ENCODE measurements at regions not wholly inside any gene's neighbourhood (a gene's known extent, or its start where the extent isn't known, plus 50 kb on each side); places are given as distances from the start of the nearest gene placed in this dataset.

DNA sequence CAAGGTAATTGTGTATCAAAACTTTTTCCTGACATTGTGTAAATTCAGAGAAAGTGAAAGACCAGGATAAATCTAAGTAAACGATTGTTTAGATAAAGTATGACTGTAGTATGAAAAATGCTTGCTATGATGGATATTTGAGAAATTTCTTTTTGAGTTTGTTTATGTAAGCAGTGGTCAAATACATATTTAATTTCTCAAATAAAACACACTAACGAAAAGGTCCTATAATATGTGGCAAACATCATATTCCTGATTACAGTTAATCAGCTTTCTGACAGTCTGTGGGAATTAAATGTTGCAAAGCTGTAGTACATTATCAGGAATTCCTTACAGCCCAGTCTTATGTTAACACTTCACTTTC, 636.9 kb downstream of the MMUT start:
- Histone ChIP-seq H3K79me2 (ENCODE audit: insufficient read depth, low read length) (no peaks in the 10 kb centered on the region), H3K27ac (ENCODE audit: insufficient read length, low read depth, low read length) (no peak overlapping the region), H3K9ac (ENCODE audit: extremely low read depth, insufficient read length, low read length) (no peak overlapping the region), H2BK120ac (ENCODE audit: low read depth, low read length, poor library complexity, severe bottlenecking) (no peak overlapping the region), H3K4ac (ENCODE audit: low read depth, low read length) (no peak overlapping the region), H4K20me1 (ENCODE audit: control insufficient read depth, insufficient read depth, insufficient read length) (no peaks in the 10 kb centered on the region), H2AFZ (ENCODE audit: low read length) (no peak overlapping the region), H2AK5ac (ENCODE audit: insufficient read length, low read length) (no peak overlapping the region), H3K23me2 (ENCODE audit: insufficient read length, low read depth, low read length, poor library complexity, severe bottlenecking) (no peaks in the 10 kb centered on the region), H3K4me2 (ENCODE audit: insufficient read depth, insufficient read length, low read length) (no peak overlapping the region), H3K9me3 (ENCODE audit: control insufficient read depth, low read depth, low read length) (no peaks in the 10 kb centered on the region), H3K79me1 (ENCODE audit: insufficient read depth, low read depth, low read length, poor library complexity, severe bottlenecking) (no peaks in the 10 kb centered on the region), H3T11ph (ENCODE audit: low read length) (no peak overlapping the region), H3K14ac (ENCODE audit: insufficient read depth, low read length) (no peak overlapping the region), H3K18ac (ENCODE audit: insufficient read length, low read depth, low read length) (no peak overlapping the region), H3K23ac (ENCODE audit: insufficient read length, low read depth, low read length) (no peak overlapping the region), H4K91ac (ENCODE audit: insufficient read length, low read depth, low read length) (no peak overlapping the region), H3K56ac (ENCODE audit: insufficient read length, low read depth, low read length) (no peak overlapping the region), H4K8ac (replicated peaks; ENCODE audit: insufficient read length, low read depth, low read length) (no peak overlapping the region), H2BK12ac (ENCODE audit: insufficient read length, low read depth, low read length) (no peak overlapping the region), H2BK5ac (ENCODE audit: insufficient read length, low read length) (no peak overlapping the region), H3K4me1 (ENCODE audit: insufficient read depth, low read length) (no peaks in the 10 kb centered on the region), H2BK20ac (ENCODE audit: low read depth, low read length, poor library complexity, severe bottlenecking) (no peak overlapping the region), H2BK15ac (ENCODE audit: low read depth, low read length) (no peak overlapping the region), H4K5ac (ENCODE audit: insufficient read length, low read depth, low read length) (no peak overlapping the region), H3K27me3 (ENCODE audit: insufficient read depth, low read length) (no peaks in the 10 kb centered on the region)
- no CpG with 5 or more reads among the region's 2 CpGs for WGBS (ENCODE audit: extremely low coverage, insufficient read length, low lambda C conversion rate)
- DNase-seq: no peak
- H3K9me3 Mint-ChIP-seq: peaks cover 0 to 5% of the 10 kb centered on the region in 2 experiments; a peak in 1 of 5 replicates
- H3K36me3 Mint-ChIP-seq (ENCODE audit: insufficient read depth in 1 of 3, low read depth in 3 of 3): peaks cover 2 to 10% (median 3%) of the 10 kb centered on the region in 3 experiments; a peak in 3 of 7 replicates
- peaks cover 4 to 6% of the 10 kb centered on the region in 2 experiments; a peak in 3 of 4 replicates for H3K4me1 Mint-ChIP-seq
- H3K27ac Mint-ChIP-seq: no peak overlapping the region
- H3K4me3 Mint-ChIP-seq: no peak overlapping the region
- TF ChIP-seq CTCF (conservative IDR thresholded peaks at IDR 0.05): no peak
- H3K27me3 Mint-ChIP-seq (ENCODE audit: low read depth): no peaks in the 10 kb centered on the region

Measured in H9 (cell line).